NOMO-1 treated with dmso at 0.1 percent for 144 hours (cell line): ENCODE measurements at regions not wholly inside any gene's neighbourhood (a gene's known extent, or its start where the extent isn't known, plus 50 kb on each side); places are given as distances from the start of the nearest gene placed in this dataset.

Source experiments
- DNase-seq: peaks from one replicate; lab custom pipeline; 2025; ENCODE audit not compliant: unreplicated experiment; lab: John Stamatoyannopoulos, UW

GRCh38 chr4:182093935-182094334 is 149.3 kb upstream of the TENM3 start:
- no peak for DNase-seq

GRCh38 chr4:182101618-182102017 is 141.6 kb upstream of the TENM3 start:
- DNase-seq = no peak

- no peak for DNase-seq
Measured at GRCh38 chr4:182102576-182102975, 140.6 kb upstream of the TENM3 start.

GRCh38 chr4:182103614-182104319 is 139.4 kb upstream of the TENM3 start:
- no peak for DNase-seq

- DNase-seq = no peak
Measured at GRCh38 chr4:182105416-182105815, 137.8 kb upstream of the TENM3 start.

- DNase-seq = no peak
Measured at GRCh38 chr4:182107931-182108330, 135.3 kb upstream of the TENM3 start.

GRCh38 chr4:182111586-182111985 is 131.6 kb upstream of the TENM3 start:
- DNase-seq = no peak

GRCh38 chr4:182113779-182114178 is 129.4 kb upstream of the TENM3 start:
- no peak for DNase-seq

- no peak for DNase-seq
Measured at GRCh38 chr4:182124359-182124758, 118.8 kb upstream of the TENM3 start.

GRCh38 chr4:182126096-182126495 is 117.1 kb upstream of the TENM3 start:
- DNase-seq = no peak

GRCh38 chr4:182126603-182127002 is 116.6 kb upstream of the TENM3 start:
- DNase-seq = no peak

GRCh38 chr4:182133033-182133432 is 110.2 kb upstream of the TENM3 start:
- no peak for DNase-seq

- no peak for DNase-seq
Measured at GRCh38 chr4:182134261-182134660, 108.9 kb upstream of the TENM3 start.

- DNase-seq = no peak
Measured at GRCh38 chr4:182136201-182136600, 107.0 kb upstream of the TENM3 start.

- no peak for DNase-seq
Measured at GRCh38 chr4:182137343-182137742, 105.9 kb upstream of the TENM3 start.

- no peak for DNase-seq
Measured at GRCh38 chr4:182139491-182139890, 103.7 kb upstream of the TENM3 start.

GRCh38 chr4:182140547-182140946 is 102.7 kb upstream of the TENM3 start:
- no peak for DNase-seq

- no peak for DNase-seq
Measured at GRCh38 chr4:182141061-182141460, 102.1 kb upstream of the TENM3 start.

- no peak for DNase-seq
Measured at GRCh38 chr4:182142176-182143085, 100.8 kb upstream of the TENM3 start.

- no peak for DNase-seq
Measured at GRCh38 chr4:182143086-182143821, 99.9 kb upstream of the TENM3 start.

GRCh38 chr4:182143822-182144625 is 99.2 kb upstream of the TENM3 start:
- DNase-seq = no peak
